ENCODE measurements at regions not wholly inside any gene's neighbourhood (a gene's known extent, or its start where the extent isn't known, plus 50 kb on each side); places are given as distances from the start of the nearest gene placed in this dataset.

DNA sequence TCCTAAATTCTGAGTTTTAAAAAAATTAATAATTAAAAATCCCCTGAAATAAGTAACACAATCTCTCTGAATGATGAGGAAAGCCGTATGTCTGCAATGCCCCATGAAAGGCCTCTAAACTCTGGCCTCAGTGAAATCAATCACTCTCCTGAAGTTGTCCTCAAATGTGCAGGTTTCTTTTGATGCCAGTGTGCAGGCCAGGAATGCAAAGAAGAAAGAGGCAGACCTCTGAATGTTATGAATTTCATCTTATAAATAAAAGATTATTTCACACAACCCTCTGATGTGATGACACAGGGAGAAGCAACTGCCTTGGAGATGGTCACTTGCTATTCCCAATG, 121.8 kb downstream of the TBXT start:
- TF ChIP-seq, protein P1, sequence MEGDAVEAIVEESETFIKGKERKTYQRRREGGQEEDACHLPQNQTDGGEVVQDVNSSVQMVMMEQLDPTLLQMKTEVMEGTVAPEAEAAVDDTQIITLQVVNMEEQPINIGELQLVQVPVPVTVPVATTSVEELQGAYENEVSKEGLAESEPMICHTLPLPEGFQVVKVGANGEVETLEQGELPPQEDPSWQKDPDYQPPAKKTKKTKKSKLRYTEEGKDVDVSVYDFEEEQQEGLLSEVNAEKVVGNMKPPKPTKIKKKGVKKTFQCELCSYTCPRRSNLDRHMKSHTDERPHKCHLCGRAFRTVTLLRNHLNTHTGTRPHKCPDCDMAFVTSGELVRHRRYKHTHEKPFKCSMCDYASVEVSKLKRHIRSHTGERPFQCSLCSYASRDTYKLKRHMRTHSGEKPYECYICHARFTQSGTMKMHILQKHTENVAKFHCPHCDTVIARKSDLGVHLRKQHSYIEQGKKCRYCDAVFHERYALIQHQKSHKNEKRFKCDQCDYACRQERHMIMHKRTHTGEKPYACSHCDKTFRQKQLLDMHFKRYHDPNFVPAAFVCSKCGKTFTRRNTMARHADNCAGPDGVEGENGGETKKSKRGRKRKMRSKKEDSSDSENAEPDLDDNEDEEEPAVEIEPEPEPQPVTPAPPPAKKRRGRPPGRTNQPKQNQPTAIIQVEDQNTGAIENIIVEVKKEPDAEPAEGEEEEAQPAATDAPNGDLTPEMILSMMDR (IDR thresholded peaks at IDR 0.05; ENCODE audit: poor library complexity, severe bottlenecking) = no peak
- no peak for TF ChIP-seq EZH2 (IDR thresholded peaks at IDR 0.05; ENCODE audit: borderline replicate concordance, insufficient read depth, low read length, poor library complexity, severe bottlenecking)
- TF ChIP-seq, protein P2, sequence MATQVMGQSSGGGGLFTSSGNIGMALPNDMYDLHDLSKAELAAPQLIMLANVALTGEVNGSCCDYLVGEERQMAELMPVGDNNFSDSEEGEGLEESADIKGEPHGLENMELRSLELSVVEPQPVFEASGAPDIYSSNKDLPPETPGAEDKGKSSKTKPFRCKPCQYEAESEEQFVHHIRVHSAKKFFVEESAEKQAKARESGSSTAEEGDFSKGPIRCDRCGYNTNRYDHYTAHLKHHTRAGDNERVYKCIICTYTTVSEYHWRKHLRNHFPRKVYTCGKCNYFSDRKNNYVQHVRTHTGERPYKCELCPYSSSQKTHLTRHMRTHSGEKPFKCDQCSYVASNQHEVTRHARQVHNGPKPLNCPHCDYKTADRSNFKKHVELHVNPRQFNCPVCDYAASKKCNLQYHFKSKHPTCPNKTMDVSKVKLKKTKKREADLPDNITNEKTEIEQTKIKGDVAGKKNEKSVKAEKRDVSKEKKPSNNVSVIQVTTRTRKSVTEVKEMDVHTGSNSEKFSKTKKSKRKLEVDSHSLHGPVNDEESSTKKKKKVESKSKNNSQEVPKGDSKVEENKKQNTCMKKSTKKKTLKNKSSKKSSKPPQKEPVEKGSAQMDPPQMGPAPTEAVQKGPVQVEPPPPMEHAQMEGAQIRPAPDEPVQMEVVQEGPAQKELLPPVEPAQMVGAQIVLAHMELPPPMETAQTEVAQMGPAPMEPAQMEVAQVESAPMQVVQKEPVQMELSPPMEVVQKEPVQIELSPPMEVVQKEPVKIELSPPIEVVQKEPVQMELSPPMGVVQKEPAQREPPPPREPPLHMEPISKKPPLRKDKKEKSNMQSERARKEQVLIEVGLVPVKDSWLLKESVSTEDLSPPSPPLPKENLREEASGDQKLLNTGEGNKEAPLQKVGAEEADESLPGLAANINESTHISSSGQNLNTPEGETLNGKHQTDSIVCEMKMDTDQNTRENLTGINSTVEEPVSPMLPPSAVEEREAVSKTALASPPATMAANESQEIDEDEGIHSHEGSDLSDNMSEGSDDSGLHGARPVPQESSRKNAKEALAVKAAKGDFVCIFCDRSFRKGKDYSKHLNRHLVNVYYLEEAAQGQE (IDR thresholded peaks at IDR 0.05; ENCODE audit: borderline replicate concordance) = no peak
- no peak for TF ChIP-seq EP300 (conservative IDR thresholded peaks at IDR 0.05; ENCODE audit: poor library complexity, severe bottlenecking)
- no peak for TF ChIP-seq POLR2AphosphoS5 (IDR thresholded peaks at IDR 0.05)
- TF ChIP-seq TAF1 (IDR thresholded peaks at IDR 0.05; ENCODE audit: low read depth) = no peak

Measured in neural cell (in vitro differentiated cells).